GM23248 (cell line): ENCODE measurements at regions not wholly inside any gene's neighbourhood (a gene's known extent, or its start where the extent isn't known, plus 50 kb on each side); places are given as distances from the start of the nearest gene placed in this dataset.

ENCODE experiments used
- EZH2 ChIP-seq: fragments of 200-600 bp; sonication (generic); IDR thresholded peaks from 2 replicates; pipeline ENCODE4 v1.6.1; 2018; ENCODE audit warnings: antibody characterized with exemption, mild to moderate bottlenecking; ENCODE audit not compliant: insufficient read depth, poor library complexity, severe bottlenecking
- EZH2phosphoT487 ChIP-seq: fragments of 200-600 bp; sonication (generic); IDR thresholded peaks from 2 replicates; pipeline ENCODE4 v1.6.1; 2018; ENCODE audit warnings: antibody characterized with exemption, moderate library complexity, mild to moderate bottlenecking, low read depth; ENCODE audit not compliant: insufficient read depth

GRCh38 chr12:13745111-13745860 is 236.1 kb downstream of the GRIN2B start:
- TF ChIP-seq EZH2 (no peak), EZH2phosphoT487 (no peak)
